PC-3 (cell line): ENCODE measurements at regions not wholly inside any gene's neighbourhood (a gene's known extent, or its start where the extent isn't known, plus 50 kb on each side); places are given as distances from the start of the nearest gene placed in this dataset.

Experiments
- ATAC-seq: fragments of 200-7000 bp; cut with Tn5 transposase; 2 replicates; pipeline ENCODE4 v1.9.1; 2020; ENCODE audit warnings: mild to moderate bottlenecking, moderate library complexity
- BruUV-seq: library from RNA; stranded (reverse); fragments of 400-500 nt; replicated peaks from 2 replicates; lab custom pipeline; 2021; lab: Mats Ljungman, UMichigan
- CTCF ChIA-PET: fragments of 300-600 bp; sonication (Branson Sonifier 250); formaldehyde crosslinking; loops from one replicate; lab custom pipeline; 2022; ENCODE audit warnings: antibody characterized with exemption; lab: Charles Lee
- POLR2A ChIA-PET: fragments of 300-600 bp; sonication (Branson Sonifier 250); formaldehyde crosslinking; loops from one replicate; lab custom pipeline; 2022; ENCODE audit warnings: antibody characterized with exemption; ENCODE audit not compliant: unreplicated experiment; lab: Charles Lee
- DNase-seq: peaks from one replicate; pipeline ENCODE4 v3.0.0-alpha.2; 2015
- H2AFZ ChIP-seq: fragments of 300-600 bp; sonication (generic); 2 replicates; pipeline ENCODE4 v1.6.0; 2016; ENCODE audit warnings: antibody characterized with exemption, low read length
- H3F3A ChIP-seq: fragments of 300-600 bp; sonication (generic); one replicate; pipeline ENCODE4 v1.6.0; 2017; ENCODE audit warnings: antibody characterized with exemption, low read length, control low read depth, mild to moderate bottlenecking; ENCODE audit not compliant: unreplicated experiment
- H3K27ac ChIP-seq: fragments of 300-600 bp; sonication (generic); 2 replicates; pipeline ENCODE4 v1.5.1; 2016; ENCODE audit warnings: mild to moderate bottlenecking, low read length
- H3K27me3 ChIP-seq: fragments of 300-600 bp; sonication (generic); 2 replicates; pipeline ENCODE4 v1.6.1; 2016; ENCODE audit warnings: low read length, mixed read lengths
- H3K36me3 ChIP-seq: fragments of 300-600 bp; sonication (generic); 2 replicates; pipeline ENCODE4 v1.6.1; 2016; ENCODE audit warnings: low read depth, mixed run types, low read length, mixed read lengths
- H3K4me1 ChIP-seq: fragments of 300-600 bp; sonication (generic); 2 replicates; pipeline ENCODE4 v1.5.1; 2016; ENCODE audit warnings: low read length; ENCODE audit not compliant: insufficient read depth
- H3K4me2 ChIP-seq: fragments of 300-600 bp; sonication (generic); 2 replicates; pipeline ENCODE4 v1.6.0; 2016; ENCODE audit warnings: low read length
- H3K4me3 ChIP-seq: fragments of 300-600 bp; sonication (generic); 2 replicates; pipeline ENCODE4 v1.5.1; 2016; ENCODE audit warnings: mild to moderate bottlenecking, low read length, mixed read lengths
- H3K79me2 ChIP-seq: fragments of 300-600 bp; sonication (generic); 2 replicates; pipeline ENCODE4 v1.6.1; 2017; ENCODE audit warnings: low read length, mixed read lengths
- H3K9ac ChIP-seq: fragments of 300-600 bp; sonication (generic); 2 replicates; pipeline ENCODE4 v1.6.0; 2016; ENCODE audit warnings: mild to moderate bottlenecking, low read length
- H3K9me2 ChIP-seq: fragments of 300-600 bp; sonication (generic); replicated peaks from 2 replicates; pipeline ENCODE4 v1.6.1; 2016; ENCODE audit warnings: mixed run types, low read length, mixed read lengths
- H3K9me3 ChIP-seq: fragments of 300-600 bp; sonication (generic); 2 replicates; pipeline ENCODE4 v1.6.1; 2016; ENCODE audit warnings: low read length, mixed read lengths
- H4K20me1 ChIP-seq: fragments of 300-600 bp; sonication (generic); 2 replicates; pipeline ENCODE4 v1.6.1; 2016; ENCODE audit warnings: low read length, mixed read lengths
- EZH2 ChIP-seq: fragments of 300-600 bp; sonication (generic); IDR thresholded peaks from one replicate; pipeline ENCODE4 v1.6.1; 2017; ENCODE audit warnings: antibody characterized with exemption, mild to moderate bottlenecking, low read length; ENCODE audit not compliant: unreplicated experiment
- EZH2phosphoT487 ChIP-seq: fragments of 300-600 bp; sonication (generic); IDR thresholded peaks from 2 replicates; pipeline ENCODE4 v1.6.1; 2018; ENCODE audit warnings: mild to moderate bottlenecking, antibody characterized with exemption, low read length, borderline replicate concordance
- intact Hi-C: fragments of 100-400 bp; cut with micrococcal nuclease; formaldehyde crosslinking; loops from 2 replicates; pipeline ENCODE4 v1.9.0; 2023
- TF ChIP-seq, protein P1 (sequence below): fragments of 300-600 bp; sonication (generic); conservative IDR thresholded peaks from 2 replicates; pipeline ENCODE4 v1.5.1; 2017; ENCODE audit warnings: antibody characterized with exemption, low read depth, mild to moderate bottlenecking, low read length

DNA sequence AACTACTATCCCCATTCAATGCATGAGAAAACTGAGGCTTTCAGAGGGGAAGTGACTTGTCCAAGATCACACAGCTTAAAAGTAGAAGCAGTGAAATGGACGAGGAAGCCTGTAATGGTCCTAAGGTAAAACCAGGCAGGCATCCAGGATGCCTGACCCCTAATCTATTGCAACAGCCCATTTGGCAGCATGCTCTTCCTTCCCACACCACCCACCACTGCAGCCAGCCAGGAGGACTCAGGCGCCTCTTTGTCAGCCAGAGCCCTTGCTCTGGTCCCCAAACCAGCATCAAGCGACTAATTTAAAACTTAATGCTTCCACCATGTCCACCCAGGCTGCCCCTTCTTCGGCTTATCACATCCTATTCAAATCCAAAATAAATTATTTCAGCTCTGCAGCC is 541.6 kb downstream of the CDK5RAP2 start:
- no TSS peak for BruUV-seq
- no peaks in the 10 kb centered on the region for H4K20me1 ChIP-seq
- no peaks in the 10 kb centered on the region for H3K79me2 ChIP-seq
- H3K36me3 ChIP-seq, result no peaks in the 10 kb centered on the region
- no peaks in the 10 kb centered on the region for H3K27me3 ChIP-seq
- no peaks in the 10 kb centered on the region for H3K9me2 ChIP-seq
- no peak overlapping the region for H3K27ac ChIP-seq
- H3K4me2 ChIP-seq, result no peak overlapping the region
- no peak for TF ChIP-seq EZH2
- TF ChIP-seq, protein P1, sequence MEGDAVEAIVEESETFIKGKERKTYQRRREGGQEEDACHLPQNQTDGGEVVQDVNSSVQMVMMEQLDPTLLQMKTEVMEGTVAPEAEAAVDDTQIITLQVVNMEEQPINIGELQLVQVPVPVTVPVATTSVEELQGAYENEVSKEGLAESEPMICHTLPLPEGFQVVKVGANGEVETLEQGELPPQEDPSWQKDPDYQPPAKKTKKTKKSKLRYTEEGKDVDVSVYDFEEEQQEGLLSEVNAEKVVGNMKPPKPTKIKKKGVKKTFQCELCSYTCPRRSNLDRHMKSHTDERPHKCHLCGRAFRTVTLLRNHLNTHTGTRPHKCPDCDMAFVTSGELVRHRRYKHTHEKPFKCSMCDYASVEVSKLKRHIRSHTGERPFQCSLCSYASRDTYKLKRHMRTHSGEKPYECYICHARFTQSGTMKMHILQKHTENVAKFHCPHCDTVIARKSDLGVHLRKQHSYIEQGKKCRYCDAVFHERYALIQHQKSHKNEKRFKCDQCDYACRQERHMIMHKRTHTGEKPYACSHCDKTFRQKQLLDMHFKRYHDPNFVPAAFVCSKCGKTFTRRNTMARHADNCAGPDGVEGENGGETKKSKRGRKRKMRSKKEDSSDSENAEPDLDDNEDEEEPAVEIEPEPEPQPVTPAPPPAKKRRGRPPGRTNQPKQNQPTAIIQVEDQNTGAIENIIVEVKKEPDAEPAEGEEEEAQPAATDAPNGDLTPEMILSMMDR, result no peak
- TF ChIP-seq EZH2phosphoT487, result no peak
- ChIA-PET CTCF (no interaction called here), POLR2A (no interaction called here)
- no peaks in the 10 kb centered on the region for H3K4me1 ChIP-seq
- H3K9ac ChIP-seq, result no peak overlapping the region
- no peaks in the 10 kb centered on the region for H3F3A ChIP-seq
- ATAC-seq (no peak), DNase-seq (no peak)
- no peaks in the 10 kb centered on the region for H3K9me3 ChIP-seq
- H3K4me3 ChIP-seq, result no peak overlapping the region
- intact Hi-C loops, result no loop called here
- H2AFZ ChIP-seq, result no peak overlapping the region

DNA sequence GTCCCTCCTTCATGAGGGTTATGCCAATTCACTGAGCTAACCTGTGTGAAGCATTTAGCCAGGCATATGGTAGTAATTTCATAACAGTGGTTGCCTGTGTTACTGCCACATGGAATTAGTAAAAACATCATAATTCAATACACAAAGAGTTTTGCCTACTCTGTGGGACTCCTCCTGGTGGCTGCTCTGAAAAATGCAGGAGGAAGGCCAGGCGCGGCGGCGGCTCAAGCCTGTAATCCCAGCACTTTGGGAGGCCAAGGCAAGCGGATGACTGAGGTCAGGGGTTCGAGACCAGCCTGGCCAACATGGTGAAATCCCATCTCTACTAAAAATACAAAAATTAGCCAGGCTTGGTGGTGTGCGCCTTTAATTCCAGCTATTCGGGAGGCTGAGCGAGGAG is 547.3 kb downstream of the CDK5RAP2 start:
- no peak overlapping the region for H3K27ac ChIP-seq
- POLR2A ChIA-PET, result no interaction called here
- H3K9ac ChIP-seq, result no peak overlapping the region
- H3K4me1 ChIP-seq, result no peaks in the 10 kb centered on the region
- no TSS peak for BruUV-seq
- TF ChIP-seq EZH2 (no peak), EZH2phosphoT487 (no peak)
- TF ChIP-seq, protein P1, result 0 out of 2 replicates have a peak, but pooled peaks have one; percentile 12
- ATAC-seq (no peak), DNase-seq (no peak)
- H3K9me3 ChIP-seq, result no peaks in the 10 kb centered on the region
- no peaks in the 10 kb centered on the region for H4K20me1 ChIP-seq
- intact Hi-C loops, result no loop called here
- no peaks in the 10 kb centered on the region for H3K27me3 ChIP-seq
- H3K36me3 ChIP-seq, result no peaks in the 10 kb centered on the region
- H3K9me2 ChIP-seq, result no peaks in the 10 kb centered on the region
- H2AFZ ChIP-seq, result no peak overlapping the region
- H3K79me2 ChIP-seq, result no peaks in the 10 kb centered on the region
- H3K4me2 ChIP-seq, result no peak overlapping the region
- CTCF ChIA-PET, result no interaction called here
- no peak overlapping the region for H3K4me3 ChIP-seq
- no peaks in the 10 kb centered on the region for H3F3A ChIP-seq

DNA sequence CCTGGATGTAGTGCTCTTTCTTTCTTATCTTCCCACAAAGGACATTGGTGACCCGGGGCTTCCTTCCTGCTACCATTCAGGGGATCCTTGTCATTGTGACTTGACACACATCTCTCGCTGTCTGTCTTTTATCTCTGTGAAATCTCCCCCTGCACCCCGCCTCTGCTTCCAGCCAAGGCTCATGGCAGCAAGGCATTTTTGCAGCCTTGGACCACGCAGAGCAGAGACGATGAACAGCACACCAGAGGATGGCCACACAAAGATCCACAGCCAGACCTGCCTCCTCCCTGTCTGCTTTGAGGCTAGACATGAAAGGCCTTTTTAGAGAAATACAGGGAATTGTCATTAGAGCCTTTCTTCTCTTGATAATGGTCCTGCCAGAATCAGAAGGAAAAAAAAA is 549.1 kb downstream of the CDK5RAP2 start:
- Histone ChIP-seq H3F3A (no peaks in the 10 kb centered on the region), H3K4me3 (no peak overlapping the region), H3K9me2 (no peaks in the 10 kb centered on the region), H4K20me1 (no peaks in the 10 kb centered on the region), H3K36me3 (no peaks in the 10 kb centered on the region), H3K9me3 (no peaks in the 10 kb centered on the region), H2AFZ (no peak overlapping the region), H3K9ac (no peak overlapping the region), H3K27me3 (no peaks in the 10 kb centered on the region), H3K79me2 (no peaks in the 10 kb centered on the region), H3K4me1 (no peaks in the 10 kb centered on the region), H3K4me2 (no peak overlapping the region), H3K27ac (no peak overlapping the region)
- DNase-seq (no peak), ATAC-seq (no peak)
- no peak for TF ChIP-seq EZH2phosphoT487
- no peak for TF ChIP-seq EZH2
- TF ChIP-seq, protein P1, result no peak
- no TSS peak for BruUV-seq
- ChIA-PET POLR2A (no interaction called here), CTCF (no interaction called here)
- intact Hi-C loops, result no loop called here
